ENCODE measurements at regions not wholly inside any gene's neighbourhood (a gene's known extent, or its start where the extent isn't known, plus 50 kb on each side); places are given as distances from the start of the nearest gene placed in this dataset.

DNA sequence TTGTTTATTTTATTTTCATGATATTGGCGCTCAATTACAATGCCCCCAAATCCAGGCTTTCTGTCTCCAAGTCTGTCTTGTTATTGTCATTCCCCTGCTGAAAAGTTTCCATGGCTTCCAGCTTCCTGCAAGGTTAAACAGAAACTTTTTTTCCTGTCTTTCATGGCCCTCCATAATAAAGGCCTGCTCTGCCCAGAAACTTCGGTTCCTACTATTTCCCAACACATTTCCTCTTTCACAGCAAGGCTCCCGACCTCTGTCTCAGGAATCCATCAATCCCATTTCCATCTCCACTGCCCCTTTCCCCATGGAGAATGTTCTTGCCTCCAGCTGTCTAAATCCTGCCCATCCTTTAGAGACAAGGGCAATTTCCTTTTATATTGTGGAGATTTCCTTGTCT, 365.2 kb upstream of the JARID2 start:
- Mint-ChIP-seq H3K4me3 (no peak overlapping the region), H3K27me3 (no peaks in the 10 kb centered on the region), H3K4me1 (ENCODE audit: low read depth) (peaks cover 41% of the 10 kb centered on the region), H3K9me3 (no peaks in the 10 kb centered on the region), H3K27ac (no peak overlapping the region), H3K36me3 (ENCODE audit: low read depth) (no peaks in the 10 kb centered on the region)
- TF ChIP-seq, protein P1, sequence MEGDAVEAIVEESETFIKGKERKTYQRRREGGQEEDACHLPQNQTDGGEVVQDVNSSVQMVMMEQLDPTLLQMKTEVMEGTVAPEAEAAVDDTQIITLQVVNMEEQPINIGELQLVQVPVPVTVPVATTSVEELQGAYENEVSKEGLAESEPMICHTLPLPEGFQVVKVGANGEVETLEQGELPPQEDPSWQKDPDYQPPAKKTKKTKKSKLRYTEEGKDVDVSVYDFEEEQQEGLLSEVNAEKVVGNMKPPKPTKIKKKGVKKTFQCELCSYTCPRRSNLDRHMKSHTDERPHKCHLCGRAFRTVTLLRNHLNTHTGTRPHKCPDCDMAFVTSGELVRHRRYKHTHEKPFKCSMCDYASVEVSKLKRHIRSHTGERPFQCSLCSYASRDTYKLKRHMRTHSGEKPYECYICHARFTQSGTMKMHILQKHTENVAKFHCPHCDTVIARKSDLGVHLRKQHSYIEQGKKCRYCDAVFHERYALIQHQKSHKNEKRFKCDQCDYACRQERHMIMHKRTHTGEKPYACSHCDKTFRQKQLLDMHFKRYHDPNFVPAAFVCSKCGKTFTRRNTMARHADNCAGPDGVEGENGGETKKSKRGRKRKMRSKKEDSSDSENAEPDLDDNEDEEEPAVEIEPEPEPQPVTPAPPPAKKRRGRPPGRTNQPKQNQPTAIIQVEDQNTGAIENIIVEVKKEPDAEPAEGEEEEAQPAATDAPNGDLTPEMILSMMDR (IDR thresholded peaks at IDR 0.05), result no peak
- ATAC-seq (no peak), DNase-seq (no peak)
- ChIA-PET CTCF (no interaction called here), POLR2A (interaction anchor here (0.6 kb wide), 1 partner anchor 18 kb away, joined by 4 read pairs; no protein-coding TSS in a partner anchor)
- intact Hi-C loops (cut with micrococcal nuclease), result no loop called here

DNA sequence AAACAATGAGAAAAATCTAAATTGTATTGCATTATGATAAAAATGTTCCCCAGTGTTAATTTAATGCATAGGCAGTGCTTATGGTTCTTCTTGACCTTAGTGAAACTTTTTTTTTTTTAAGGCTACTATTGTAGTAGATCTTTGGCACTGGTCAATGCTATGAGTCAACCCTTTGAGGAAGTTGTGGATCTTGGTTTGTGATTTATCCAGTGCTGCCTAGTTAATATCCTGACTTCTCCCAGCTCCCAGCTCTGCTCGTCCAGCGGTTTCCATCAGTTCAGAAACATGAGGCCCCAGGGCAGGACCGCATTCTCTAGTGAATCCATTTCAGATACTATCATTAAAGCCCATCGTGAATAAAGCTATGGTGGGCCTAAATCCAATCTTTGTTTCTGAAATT, 364.5 kb upstream of the JARID2 start:
- Mint-ChIP-seq H3K4me3 (no peak overlapping the region), H3K27me3 (no peaks in the 10 kb centered on the region), H3K4me1 (ENCODE audit: low read depth) (peaks cover 34% of the 10 kb centered on the region), H3K27ac (no peak overlapping the region), H3K36me3 (ENCODE audit: low read depth) (no peaks in the 10 kb centered on the region), H3K9me3 (no peaks in the 10 kb centered on the region)
- ATAC-seq (no peak), DNase-seq (no peak)
- TF ChIP-seq, protein P1 (IDR thresholded peaks at IDR 0.05), result no peak
- CTCF ChIA-PET, result no interaction called here
- POLR2A ChIA-PET, result no interaction called here
- intact Hi-C loops (cut with micrococcal nuclease), result no loop called here

DNA sequence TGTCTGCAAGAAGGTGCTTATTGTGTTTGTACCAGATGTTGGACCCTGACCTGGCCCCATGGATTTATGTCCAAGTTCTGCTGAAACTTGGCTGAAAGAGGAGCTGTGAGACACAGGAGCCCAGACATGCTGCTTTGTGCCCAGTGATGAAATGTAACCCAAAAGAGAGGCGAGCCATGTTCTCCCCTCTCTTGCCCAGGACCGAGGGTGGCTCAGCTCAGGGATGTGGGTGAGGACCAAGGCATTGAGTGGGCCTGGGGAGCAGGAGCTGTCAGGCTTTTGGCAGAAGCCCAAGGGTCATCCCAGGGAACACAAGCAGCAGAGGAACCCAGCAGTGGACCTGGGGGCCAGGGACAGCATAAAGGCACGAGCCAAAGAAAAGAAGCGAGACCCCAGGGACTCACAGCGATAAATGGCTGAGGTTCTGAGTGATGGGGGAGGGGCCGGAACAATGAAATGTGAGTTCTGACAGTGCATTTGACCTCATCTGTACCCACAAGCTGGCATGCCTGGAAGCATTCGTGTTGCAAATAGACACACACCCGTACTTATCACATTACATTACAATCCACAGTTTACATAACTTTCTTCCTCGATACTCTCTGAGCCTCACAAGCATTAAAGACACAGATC, 363.4 kb upstream of the JARID2 start:
- CTCF ChIA-PET, result no interaction called here
- Mint-ChIP-seq H3K36me3 (ENCODE audit: low read depth) (no peaks in the 10 kb centered on the region), H3K4me3 (no peak overlapping the region), H3K9me3 (no peaks in the 10 kb centered on the region), H3K27me3 (no peaks in the 10 kb centered on the region), H3K27ac (no peak overlapping the region), H3K4me1 (ENCODE audit: low read depth) (peaks cover 24% of the 10 kb centered on the region)
- intact Hi-C loops (cut with micrococcal nuclease), result no loop called here
- no peak for ATAC-seq
- TF ChIP-seq, protein P1 (IDR thresholded peaks at IDR 0.05), result no peak
- no peak for DNase-seq
- POLR2A ChIA-PET, result interaction anchor here (1.0 kb wide), 1 partner anchor 33 kb away, joined by 4 read pairs; no protein-coding TSS in a partner anchor

DNA sequence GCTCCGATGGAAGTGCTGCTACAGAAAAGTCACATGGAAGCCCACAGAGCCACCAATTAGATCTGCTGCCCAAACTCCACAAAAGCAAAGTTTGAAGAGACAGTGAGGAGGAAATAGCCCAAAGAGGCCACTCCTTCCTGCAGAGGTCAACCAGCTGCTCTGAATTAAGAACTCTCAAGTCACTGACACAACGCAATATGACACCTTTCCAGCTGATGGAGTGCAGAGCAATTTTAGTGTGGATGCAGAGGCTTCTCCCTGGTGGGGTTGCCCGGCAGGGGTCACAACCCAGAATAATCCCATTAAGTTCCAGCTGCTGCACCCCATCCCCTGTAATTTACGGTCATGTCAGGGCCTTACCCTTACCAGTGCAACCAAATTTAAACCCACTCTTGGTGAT, 361.9 kb upstream of the JARID2 start:
- TF ChIP-seq, protein P1 (IDR thresholded peaks at IDR 0.05), result no peak
- ChIA-PET POLR2A (interaction anchor here (1.0 kb wide), 1 partner anchor 32 kb away, joined by 4 read pairs; no protein-coding TSS in a partner anchor), CTCF (interaction anchor here (1.2 kb wide), 1 partner anchor 10 kb away, joined by 5 read pairs; no protein-coding TSS in a partner anchor)
- DNase-seq (no peak), ATAC-seq (no peak)
- Mint-ChIP-seq H3K9me3 (no peaks in the 10 kb centered on the region), H3K4me1 (ENCODE audit: low read depth) (peaks cover 10% of the 10 kb centered on the region), H3K27me3 (no peaks in the 10 kb centered on the region), H3K4me3 (no peak overlapping the region), H3K27ac (no peak overlapping the region), H3K36me3 (ENCODE audit: low read depth) (no peaks in the 10 kb centered on the region)
- intact Hi-C loops (cut with micrococcal nuclease), result no loop called here

DNA sequence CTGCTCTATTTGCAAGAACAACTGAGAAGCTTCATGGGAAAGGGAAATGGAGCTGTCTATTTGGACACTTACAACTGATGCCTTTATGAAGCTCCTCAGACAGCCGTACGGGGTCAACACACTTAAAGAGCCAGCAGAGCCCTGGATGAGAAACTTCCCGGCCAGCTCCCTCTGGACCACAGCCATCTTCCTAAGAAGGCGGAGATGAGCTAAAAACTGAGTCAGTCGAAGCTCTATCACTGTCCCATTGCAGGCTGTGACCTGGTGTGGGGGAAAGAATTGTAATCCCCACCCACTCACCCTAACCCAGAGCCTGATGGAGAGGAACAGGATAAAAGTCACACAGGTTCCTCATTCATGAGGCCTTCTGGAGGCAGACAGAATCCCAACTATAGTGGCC, 360.4 kb upstream of the JARID2 start:
- H3K27ac Mint-ChIP-seq, result no peak overlapping the region
- ATAC-seq (no peak), DNase-seq (no peak)
- no peak overlapping the region for H3K4me3 Mint-ChIP-seq
- H3K27me3 Mint-ChIP-seq, result no peaks in the 10 kb centered on the region
- TF ChIP-seq, protein P1 (IDR thresholded peaks at IDR 0.05), result no peak
- ChIA-PET POLR2A (no interaction called here), CTCF (no interaction called here)
- peaks cover 1% of the 10 kb centered on the region for H3K4me1 Mint-ChIP-seq (ENCODE audit: low read depth)
- no peaks in the 10 kb centered on the region for H3K36me3 Mint-ChIP-seq (ENCODE audit: low read depth)
- intact Hi-C loops (cut with micrococcal nuclease), result no loop called here
- H3K9me3 Mint-ChIP-seq, result no peaks in the 10 kb centered on the region
